Neuronal stem cell (in vitro differentiated cells): ENCODE measurements at regions not wholly inside any gene's neighbourhood (a gene's known extent, or its start where the extent isn't known, plus 50 kb on each side); places are given as distances from the start of the nearest gene placed in this dataset.
"Not testable (repeated sequence)": the region's sequence is repeated elsewhere in the genome, so short reads cannot be mapped to it uniquely, and the experiment has no call there.

Experiments
- DNase-seq: peaks from one replicate; pipeline ENCODE4 v3.0.0-alpha.2; 2013; ENCODE audit warnings: low spot score
- H2AFZ ChIP-seq: one replicate; pipeline ENCODE4 v1.6.1; 2013; ENCODE audit warnings: mild to moderate bottlenecking, low read length, inconsistent platforms
- H2AK5ac ChIP-seq: 2 replicates; pipeline ENCODE4 v1.6.1; 2013; ENCODE audit warnings: low read depth, mild to moderate bottlenecking, inconsistent platforms, low read length, moderate library complexity, mixed read lengths
- H2BK120ac ChIP-seq: 2 replicates; pipeline ENCODE4 v1.6.1; 2013; ENCODE audit warnings: low read depth, mild to moderate bottlenecking, inconsistent platforms, low read length, moderate library complexity, mixed read lengths
- H2BK12ac ChIP-seq: one replicate; pipeline ENCODE4 v1.6.1; 2013; ENCODE audit warnings: low read length, inconsistent platforms
- H2BK15ac ChIP-seq: 2 replicates; pipeline ENCODE4 v1.6.1; 2013; ENCODE audit warnings: mild to moderate bottlenecking, low read length, inconsistent platforms, mixed read lengths
- H2BK5ac ChIP-seq: one replicate; pipeline ENCODE4 v1.6.1; 2013; ENCODE audit warnings: inconsistent platforms, mild to moderate bottlenecking, low read length, moderate library complexity
- H3K14ac ChIP-seq: one replicate; pipeline ENCODE4 v1.6.1; 2013; ENCODE audit warnings: low read length, inconsistent platforms
- H3K18ac ChIP-seq: 2 replicates; pipeline ENCODE4 v1.6.1; 2013; ENCODE audit warnings: low read length, inconsistent platforms
- H3K23ac ChIP-seq: 2 replicates; pipeline ENCODE4 v1.6.1; 2013; ENCODE audit warnings: low read depth, mild to moderate bottlenecking, mixed read lengths, low read length, inconsistent platforms; ENCODE audit not compliant: poor library complexity
- H3K27ac ChIP-seq: replicated peaks from 3 replicates; pipeline ENCODE4 v1.5.1; 2013; ENCODE audit warnings: low read length, inconsistent platforms
- H3K27me3 ChIP-seq, 3 experiments: 2 replicates each; pipeline ENCODE4 v1.6.1; 2013; ENCODE audit warnings: low read length in 3 of 3, mild to moderate bottlenecking in 2 of 3, inconsistent platforms in 1 of 3, low read depth in 1 of 3, mixed read lengths in 1 of 3, moderate library complexity in 1 of 3; ENCODE audit not compliant: control insufficient read depth in 3 of 3, insufficient read depth in 3 of 3
- H3K36me3 ChIP-seq, 2 donors: replicated peaks in 1 of 2; 2 replicates each; pipeline ENCODE4 v1.6.1; 2013; ENCODE audit warnings: low read length in 2 of 2; ENCODE audit not compliant: control insufficient read depth in 2 of 2, insufficient read depth in 2 of 2
- H3K4ac ChIP-seq: 2 replicates; pipeline ENCODE4 v1.6.1; 2013; ENCODE audit warnings: inconsistent platforms, mild to moderate bottlenecking, low read length, moderate library complexity
- H3K4me1 ChIP-seq, 2 donors: 1 replicate in 1 of 2; 2 replicates in 1 of 2; pipeline ENCODE4 v1.6.1; 2013; ENCODE audit warnings: low read length in 2 of 2, low read depth in 1 of 2; ENCODE audit not compliant: control insufficient read depth in 2 of 2, insufficient read depth in 1 of 2
- H3K4me2 ChIP-seq: one replicate; pipeline ENCODE4 v1.6.1; 2013; ENCODE audit warnings: mild to moderate bottlenecking, low read length, inconsistent platforms; ENCODE audit not compliant: insufficient read depth, poor library complexity, severe bottlenecking
- H3K4me3 ChIP-seq, 2 donors: 2 replicates each; pipeline ENCODE4 v1.5.1; 2013; ENCODE audit warnings: low read length in 2 of 2, mild to moderate bottlenecking in 2 of 2, inconsistent platforms in 1 of 2, moderate library complexity in 1 of 2
- H3K79me1 ChIP-seq: one replicate; pipeline ENCODE4 v1.6.1; 2013; ENCODE audit warnings: low read depth, mild to moderate bottlenecking, inconsistent platforms, low read length, moderate library complexity
- H3K9ac ChIP-seq: one replicate; pipeline ENCODE4 v1.6.1; 2013; ENCODE audit warnings: mild to moderate bottlenecking, low read depth, low read length, inconsistent platforms; ENCODE audit not compliant: poor library complexity
- H3K9me3 ChIP-seq, 2 donors: replicated peaks in 1 of 2; 2 replicates each; pipeline versions ENCODE3 to v1.6.1; 2013; ENCODE audit warnings: low read length in 2 of 2, mild to moderate bottlenecking in 2 of 2, inconsistent platforms in 1 of 2, low read depth in 1 of 2, mixed read lengths in 1 of 2, moderate library complexity in 1 of 2; ENCODE audit not compliant: control insufficient read depth in 2 of 2, insufficient read depth in 1 of 2
- H4K8ac ChIP-seq: one replicate; pipeline ENCODE4 v1.6.1; 2013; ENCODE audit warnings: low read depth, mild to moderate bottlenecking, inconsistent platforms, low read length, moderate library complexity
- H4K91ac ChIP-seq: one replicate; pipeline ENCODE4 v1.6.1; 2013; ENCODE audit warnings: low read length, low read depth, mild to moderate bottlenecking, inconsistent platforms; ENCODE audit not compliant: poor library complexity
- WGBS, 2 donors: extraction: QIAGEN DNeasy Blood & Tissue Kit; methylation state at CpG; one replicate each; pipeline ENCODE4 v1.1.7; 2013; ENCODE audit warnings: missing lambda C conversion rate in 2 of 2, mixed read lengths in 1 of 2; ENCODE audit not compliant: insufficient read length in 2 of 2, insufficient replicate concordance in 1 of 2; ENCODE audit errors: extremely low coverage in 2 of 2; 5-methylcytosine and 5-hydroxymethylcytosine counted together

DNA sequence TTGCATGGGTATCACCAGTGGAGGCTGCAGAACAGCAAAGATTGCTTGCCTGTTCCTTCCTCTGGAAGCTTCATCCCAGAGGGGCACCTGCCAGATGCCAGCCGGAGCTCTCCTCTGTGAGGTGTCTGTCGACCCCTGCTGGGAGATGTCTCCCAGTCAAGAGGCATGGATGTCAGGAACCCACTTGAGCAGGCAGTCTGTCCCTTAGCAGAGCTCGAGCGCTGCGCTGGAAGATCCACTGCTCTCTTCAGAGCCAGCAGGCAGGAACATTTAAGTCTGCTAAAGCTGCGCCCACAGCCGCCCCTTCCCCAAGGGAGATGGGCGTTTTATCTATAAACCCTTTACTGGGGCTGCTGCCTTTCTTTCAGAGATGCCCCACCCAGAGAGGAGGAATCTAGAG is 126.3 kb upstream of the ST6GALNAC5 start:
- DNase-seq, H3K36me3 ChIP-seq, H2AK5ac ChIP-seq, H4K8ac ChIP-seq, H3K27ac ChIP-seq, H3K18ac ChIP-seq, H3K27me3 ChIP-seq, H3K9ac ChIP-seq, H3K14ac ChIP-seq, H2BK12ac ChIP-seq, H3K4ac ChIP-seq, H3K4me1 ChIP-seq, H2BK15ac ChIP-seq, H4K91ac ChIP-seq, H2AFZ ChIP-seq, H2BK5ac ChIP-seq, H3K4me3 ChIP-seq, H3K4me2 ChIP-seq, H2BK120ac ChIP-seq, H3K9me3 ChIP-seq, H3K23ac ChIP-seq, H3K79me1 ChIP-seq: not testable (repeated sequence)
- no CpG with 5 or more reads among the region's 8 CpGs for WGBS, 2 donors

DNA sequence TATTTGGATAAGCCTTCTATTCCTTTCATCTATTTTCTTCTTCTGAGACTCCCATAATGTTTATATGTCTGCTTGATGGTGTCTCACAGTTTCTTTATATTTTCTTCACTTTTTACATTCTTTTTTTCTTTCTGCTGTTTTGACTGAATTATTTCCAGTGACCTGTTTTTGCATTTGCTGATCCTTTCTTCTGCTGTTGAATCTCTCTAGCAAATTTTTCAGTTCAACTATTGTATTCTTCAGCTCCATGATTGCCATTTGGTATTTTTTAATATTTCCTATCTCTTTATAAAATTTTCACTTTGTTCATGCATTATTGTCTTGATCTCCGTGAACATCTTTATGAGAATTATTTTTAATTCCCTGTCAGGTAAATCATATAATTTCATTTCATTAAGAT is 122.3 kb upstream of the ST6GALNAC5 start:
- no peak overlapping the region for H3K14ac ChIP-seq
- H3K18ac ChIP-seq: no peak overlapping the region
- H4K91ac ChIP-seq: no peak overlapping the region
- H3K9me3 ChIP-seq: peaks cover 0 to 8% of the 10 kb centered on the region in 2 donors
- H3K23ac ChIP-seq: no peak overlapping the region
- H3K4me3 ChIP-seq: no peak overlapping the region
- no peak overlapping the region for H2BK15ac ChIP-seq
- no peak for DNase-seq
- H3K4me1 ChIP-seq: no peaks in the 10 kb centered on the region
- no peak overlapping the region for H2AFZ ChIP-seq
- WGBS, 2 donors: no CpG with 5 or more reads among the region's 1 CpG
- H2AK5ac ChIP-seq: no peak overlapping the region
- H3K79me1 ChIP-seq: no peaks in the 10 kb centered on the region
- no peak overlapping the region for H3K4ac ChIP-seq
- no peak overlapping the region for H3K9ac ChIP-seq
- no peak overlapping the region for H2BK5ac ChIP-seq
- no peaks in the 10 kb centered on the region for H3K36me3 ChIP-seq
- H3K4me2 ChIP-seq: no peak overlapping the region
- no peak overlapping the region for H2BK120ac ChIP-seq
- no peak overlapping the region for H2BK12ac ChIP-seq
- no peaks in the 10 kb centered on the region for H3K27me3 ChIP-seq
- no peak overlapping the region for H4K8ac ChIP-seq
- H3K27ac ChIP-seq: no peak overlapping the region

DNA sequence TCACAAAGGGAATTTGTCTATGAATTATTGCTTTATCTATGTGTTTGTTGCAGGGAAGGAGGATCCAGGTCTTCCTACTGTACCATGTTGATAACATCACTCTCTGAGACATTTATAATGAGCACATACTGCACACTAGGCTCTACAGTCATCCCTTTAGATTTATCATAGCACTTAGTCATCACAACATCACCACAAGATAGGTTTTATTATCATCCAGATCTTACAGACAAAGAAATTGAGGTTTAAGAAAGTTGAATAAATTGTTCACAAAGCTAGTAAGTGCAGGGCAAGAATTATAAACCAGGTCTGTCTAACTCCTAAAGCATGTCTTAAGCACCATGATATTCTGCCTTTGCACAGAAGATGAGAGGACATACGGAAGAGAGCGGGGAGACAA is 121.1 kb upstream of the ST6GALNAC5 start:
- Histone ChIP-seq H3K23ac (no peak overlapping the region), H3K9me3 (peaks cover 0 to 8% of the 10 kb centered on the region in 2 donors), H3K4me1 (no peaks in the 10 kb centered on the region), H3K14ac (no peak overlapping the region), H3K4me2 (no peak overlapping the region), H3K36me3 (no peaks in the 10 kb centered on the region), H2BK5ac (no peak overlapping the region), H4K8ac (no peak overlapping the region), H3K27me3 (no peaks in the 10 kb centered on the region), H2BK12ac (no peak overlapping the region), H4K91ac (no peak overlapping the region), H2AFZ (no peak overlapping the region), H3K4me3 (no peak overlapping the region), H2BK15ac (no peak overlapping the region), H3K79me1 (no peaks in the 10 kb centered on the region), H3K4ac (no peak overlapping the region), H2BK120ac (no peak overlapping the region), H3K18ac (no peak overlapping the region), H3K27ac (no peak overlapping the region), H2AK5ac (no peak overlapping the region), H3K9ac (no peak overlapping the region)
- DNase-seq: no peak
- WGBS, 2 donors: no CpG with 5 or more reads among the region's 2 CpGs

DNA sequence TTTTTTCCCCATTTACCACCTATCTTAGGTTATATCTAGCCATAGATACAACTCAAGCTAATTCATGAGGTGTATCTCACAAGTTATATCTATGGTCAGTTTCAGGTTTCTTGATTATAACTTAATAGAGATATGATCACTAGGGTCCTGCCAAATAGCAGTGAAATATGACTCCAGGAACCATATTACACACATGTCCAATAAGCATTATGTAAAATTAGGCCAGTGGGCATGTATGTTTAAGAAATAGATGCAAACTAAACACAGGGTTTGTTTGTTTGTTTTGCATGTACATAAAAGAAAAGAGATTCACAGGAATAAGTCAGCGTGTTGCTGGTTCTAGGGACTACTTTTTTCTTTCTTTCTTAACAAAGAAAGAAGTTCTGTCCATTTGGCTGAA is 112.5 kb upstream of the ST6GALNAC5 start:
- Histone ChIP-seq H3K4me2 (no peak overlapping the region), H2BK15ac (no peak overlapping the region)
- no CpG with 5 or more reads among the region's 1 CpG for WGBS, 2 donors

More for the DNA sequence above, 112.5 kb upstream of the ST6GALNAC5 start:
- no peak overlapping the region for H2AFZ ChIP-seq
- no peak overlapping the region for H2AK5ac ChIP-seq
- no peak overlapping the region for H2BK12ac ChIP-seq
- DNase-seq: no peak
- no peaks in the 10 kb centered on the region for H3K4me1 ChIP-seq
- H3K27ac ChIP-seq: no peak overlapping the region
- H2BK120ac ChIP-seq: no peak overlapping the region
- no peak overlapping the region for H4K8ac ChIP-seq
- H3K4me3 ChIP-seq: no peak overlapping the region
- H4K91ac ChIP-seq: no peak overlapping the region
- no peaks in the 10 kb centered on the region for H3K9me3 ChIP-seq
- no peaks in the 10 kb centered on the region for H3K79me1 ChIP-seq
- no peak overlapping the region for H3K4ac ChIP-seq
- H3K36me3 ChIP-seq: no peaks in the 10 kb centered on the region
- H3K27me3 ChIP-seq: no peaks in the 10 kb centered on the region
- no peak overlapping the region for H3K18ac ChIP-seq
- no peak overlapping the region for H3K9ac ChIP-seq
- no peak overlapping the region for H3K14ac ChIP-seq
- H3K23ac ChIP-seq: no peak overlapping the region
- no peak overlapping the region for H2BK5ac ChIP-seq
